ENCODE measurements at regions not wholly inside any gene's neighbourhood (a gene's known extent, or its start where the extent isn't known, plus 50 kb on each side); places are given as distances from the start of the nearest gene placed in this dataset.

DNA sequence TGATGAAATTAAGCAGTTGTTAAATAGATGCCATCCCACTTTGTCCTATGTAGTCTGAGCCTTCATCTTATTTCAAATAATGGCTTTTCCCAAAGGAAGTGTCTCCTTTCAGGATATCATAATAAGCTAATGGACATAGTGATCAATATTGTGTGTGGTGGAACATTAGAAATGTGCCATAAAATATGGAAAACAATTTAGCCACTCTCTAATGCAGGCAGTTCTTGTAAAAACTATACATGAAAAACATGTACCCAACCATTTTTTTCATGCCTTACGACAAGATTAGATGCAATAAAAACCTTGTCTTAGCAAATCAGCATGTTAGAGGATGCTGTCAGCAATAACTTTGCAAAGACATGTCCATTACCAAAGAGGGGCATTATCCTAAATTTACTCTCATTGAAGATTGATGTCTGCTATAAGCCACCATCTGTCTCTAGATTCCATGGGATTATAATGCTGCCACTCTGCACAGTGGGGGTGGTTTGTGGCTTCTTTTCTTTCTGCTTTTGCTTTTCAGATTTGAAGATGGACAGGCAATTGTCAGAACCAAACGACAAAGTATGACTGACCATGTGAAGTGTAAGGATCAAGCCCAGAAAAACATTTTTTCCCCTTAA lies 724.0 kb upstream of the ZNF608 start:
- Histone ChIP-seq H2AFZ (ENCODE audit: low read depth, low read length) (no peak overlapping the region), H3K9me3 (replicated peaks; ENCODE audit: control insufficient read depth, insufficient read depth, low read length) (no peaks in the 10 kb centered on the region), H3K27me3 (ENCODE audit: control insufficient read depth in 2 of 2, insufficient read depth in 2 of 2, low read length in 2 of 2) (no peaks in the 10 kb centered on the region), H3K4me3 (replicated peaks in 1 of 3; ENCODE audit: insufficient read depth in 1 of 3, low read depth in 1 of 3, low read length in 3 of 3) (no peak overlapping the region), H3K4me2 (ENCODE audit: insufficient read depth, low read length) (no peak overlapping the region), H3K9me1 (replicated peaks; ENCODE audit: control insufficient read depth, extremely low read depth, insufficient read depth, low read length) (peaks cover 2% of the 10 kb centered on the region), H3K4me1 (ENCODE audit: control insufficient read depth, extremely low read depth, insufficient read depth, low read length) (no peaks in the 10 kb centered on the region), H3K36me3 (ENCODE audit: control insufficient read depth in 2 of 2, extremely low read depth in 1 of 2, insufficient read depth in 2 of 2, low read length in 2 of 2) (no peaks in the 10 kb centered on the region), H3K27ac (ENCODE audit: insufficient read depth, low read depth, low read length) (no peak overlapping the region), H3K9ac (replicated peaks; ENCODE audit: extremely low read depth, insufficient read depth, low read length) (no peak overlapping the region), H3K79me2 (ENCODE audit: control insufficient read depth, insufficient read depth, low read length) (no peaks in the 10 kb centered on the region), H4K20me1 (replicated peaks; ENCODE audit: control insufficient read depth, extremely low read depth, insufficient read depth, low read length) (no peaks in the 10 kb centered on the region)
- POLR2A ChIA-PET, result no interaction called here
- intact Hi-C loops (cut with micrococcal nuclease), result no loop called here
- no TSS peak for BruUV-seq (replicated peaks)
- FAIRE-seq, result no peak
- dilution Hi-C loops (cut with MboI; ENCODE audit: extremely low pct_ligation_motif_present, low sequenced_read_pairs), result no loop called here
- CTCF ChIA-PET, result no interaction called here
- no peak for TF ChIP-seq POLR2A (IDR thresholded peaks at IDR 0.05; ENCODE audit: low read depth, low read length)
- DNase-seq (ENCODE audit: low read depth, low spot score), result no peak

DNA sequence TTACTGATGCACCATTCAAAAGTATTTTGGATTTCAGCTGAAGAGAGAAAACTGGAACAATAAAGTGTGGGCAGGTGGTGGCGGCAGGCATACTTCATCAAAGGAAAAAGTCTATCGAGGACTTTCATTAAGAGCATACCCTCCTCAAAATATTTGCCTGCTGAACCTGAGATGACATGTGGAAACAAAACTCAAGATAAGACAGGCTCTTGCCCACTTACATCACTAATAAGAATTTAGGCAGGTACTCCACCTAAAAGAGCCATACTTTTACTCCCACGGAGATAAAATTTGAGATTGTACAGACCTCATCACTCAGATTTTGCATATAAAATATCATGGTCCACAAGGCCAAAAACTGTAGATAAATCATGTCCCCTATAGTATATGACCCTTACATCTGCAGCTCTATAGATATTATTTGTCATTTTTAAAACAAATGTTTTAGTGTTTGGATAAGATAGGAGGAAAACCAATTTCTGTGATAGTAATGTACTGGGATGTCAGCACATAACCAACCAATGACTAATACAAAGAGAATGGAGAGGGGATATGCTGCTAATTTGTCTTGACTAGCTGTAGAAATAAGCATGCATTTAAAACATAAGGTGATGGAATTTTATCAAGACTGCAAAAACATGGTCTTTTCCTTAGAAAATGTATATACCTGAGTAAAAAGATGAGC lies 730.6 kb upstream of the ZNF608 start:
- CTCF ChIA-PET, result interaction anchor here (0.8 to 1.7 kb wide), 5 partner anchors 9 to 358 kb away, joined by 3 to 4 read pairs (median 3); no protein-coding TSS in a partner anchor
- H4K20me1 ChIP-seq (replicated peaks; ENCODE audit: control insufficient read depth, extremely low read depth, insufficient read depth, low read length), result no peaks in the 10 kb centered on the region
- peaks cover 11% of the 10 kb centered on the region for H3K4me1 ChIP-seq (ENCODE audit: control insufficient read depth, extremely low read depth, insufficient read depth, low read length)
- H3K4me3 ChIP-seq (replicated peaks in 1 of 3; ENCODE audit: insufficient read depth in 1 of 3, low read depth in 1 of 3, low read length in 3 of 3), result no peak overlapping the region
- intact Hi-C loops (cut with micrococcal nuclease) (no loop called here), dilution Hi-C loops (cut with MboI; ENCODE audit: extremely low pct_ligation_motif_present, low sequenced_read_pairs) (no loop called here)
- H3K9ac ChIP-seq (replicated peaks; ENCODE audit: extremely low read depth, insufficient read depth, low read length), result no peak overlapping the region
- DNase-seq (ENCODE audit: low read depth, low spot score) (peak; percentile 49), FAIRE-seq (peak; percentile 18)
- no peaks in the 10 kb centered on the region for H3K27me3 ChIP-seq (ENCODE audit: control insufficient read depth in 2 of 2, insufficient read depth in 2 of 2, low read length in 2 of 2)
- POLR2A ChIA-PET, result no interaction called here
- TF ChIP-seq, protein P1, sequence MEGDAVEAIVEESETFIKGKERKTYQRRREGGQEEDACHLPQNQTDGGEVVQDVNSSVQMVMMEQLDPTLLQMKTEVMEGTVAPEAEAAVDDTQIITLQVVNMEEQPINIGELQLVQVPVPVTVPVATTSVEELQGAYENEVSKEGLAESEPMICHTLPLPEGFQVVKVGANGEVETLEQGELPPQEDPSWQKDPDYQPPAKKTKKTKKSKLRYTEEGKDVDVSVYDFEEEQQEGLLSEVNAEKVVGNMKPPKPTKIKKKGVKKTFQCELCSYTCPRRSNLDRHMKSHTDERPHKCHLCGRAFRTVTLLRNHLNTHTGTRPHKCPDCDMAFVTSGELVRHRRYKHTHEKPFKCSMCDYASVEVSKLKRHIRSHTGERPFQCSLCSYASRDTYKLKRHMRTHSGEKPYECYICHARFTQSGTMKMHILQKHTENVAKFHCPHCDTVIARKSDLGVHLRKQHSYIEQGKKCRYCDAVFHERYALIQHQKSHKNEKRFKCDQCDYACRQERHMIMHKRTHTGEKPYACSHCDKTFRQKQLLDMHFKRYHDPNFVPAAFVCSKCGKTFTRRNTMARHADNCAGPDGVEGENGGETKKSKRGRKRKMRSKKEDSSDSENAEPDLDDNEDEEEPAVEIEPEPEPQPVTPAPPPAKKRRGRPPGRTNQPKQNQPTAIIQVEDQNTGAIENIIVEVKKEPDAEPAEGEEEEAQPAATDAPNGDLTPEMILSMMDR (IDR thresholded peaks at IDR 0.05; ENCODE audit: extremely low read depth in 1 of 2, insufficient read depth in 1 of 2, low read depth in 1 of 2, low read length in 2 of 2), result no peak
- peak; percentile 32 for TF ChIP-seq JUN (IDR thresholded peaks at IDR 0.05; ENCODE audit: borderline replicate concordance, insufficient read depth, insufficient read length, low read depth)
- no peak for TF ChIP-seq EZH2 (IDR thresholded peaks at IDR 0.05; ENCODE audit: borderline replicate concordance, low read depth, low read length, severe bottlenecking)
- TF ChIP-seq FOS (IDR thresholded peaks at IDR 0.05; ENCODE audit: borderline replicate concordance, insufficient read depth, low read length), result peak; percentile 73
- TF ChIP-seq GATA2 (IDR thresholded peaks at IDR 0.05; ENCODE audit: insufficient read depth, insufficient read length, low read depth, low read length), result peak; percentile 57
- no peaks in the 10 kb centered on the region for H3K9me3 ChIP-seq (replicated peaks; ENCODE audit: control insufficient read depth, insufficient read depth, low read length)
- H2AFZ ChIP-seq (ENCODE audit: low read depth, low read length), result no peak overlapping the region
- H3K4me2 ChIP-seq (ENCODE audit: insufficient read depth, low read length), result peak overlapping the region; percentile 26
- no peaks in the 10 kb centered on the region for H3K79me2 ChIP-seq (ENCODE audit: control insufficient read depth, insufficient read depth, low read length)
- H3K27ac ChIP-seq (ENCODE audit: insufficient read depth, low read depth, low read length), result peak overlapping the region; percentile 33
- no peaks in the 10 kb centered on the region for H3K36me3 ChIP-seq (ENCODE audit: control insufficient read depth in 2 of 2, extremely low read depth in 1 of 2, insufficient read depth in 2 of 2, low read length in 2 of 2)
- no peaks in the 10 kb centered on the region for H3K9me1 ChIP-seq (replicated peaks; ENCODE audit: control insufficient read depth, extremely low read depth, insufficient read depth, low read length)
- no TSS peak for BruUV-seq (replicated peaks)

Measured in endothelial cell of umbilical vein (primary cell).